ENCODE measurements at regions not wholly inside any gene's neighbourhood (a gene's known extent, or its start where the extent isn't known, plus 50 kb on each side); places are given as distances from the start of the nearest gene placed in this dataset.

GRCh38 chr18:75518007-75518406 lies 90.5 kb upstream of the SMIM21 start:
- DNase-seq: no peak

- no peak for DNase-seq
These were observed 89.8 kb upstream of the SMIM21 start for GRCh38 chr18:75517286-75517685.

- no peak for DNase-seq
These were observed 80.1 kb upstream of the SMIM21 start for GRCh38 chr18:75507636-75508035.

- DNase-seq: no peak
These were observed 79.4 kb upstream of the SMIM21 start for GRCh38 chr18:75506913-75507312.

GRCh38 chr18:75504469-75504868 lies 77.0 kb upstream of the SMIM21 start:
- no peak for DNase-seq

GRCh38 chr18:75503615-75504014 lies 76.1 kb upstream of the SMIM21 start:
- no peak for DNase-seq

- no peak for DNase-seq
These were observed 74.8 kb upstream of the SMIM21 start for GRCh38 chr18:75502286-75502685.

- no peak for DNase-seq
These were observed 73.0 kb upstream of the SMIM21 start for GRCh38 chr18:75500545-75500944.

- DNase-seq: no peak
These were observed 70.2 kb upstream of the SMIM21 start for GRCh38 chr18:75497576-75498235.

- DNase-seq: no peak
These were observed 68.6 kb upstream of the SMIM21 start for GRCh38 chr18:75496151-75496550.

GRCh38 chr18:75492852-75493251 lies 65.3 kb upstream of the SMIM21 start:
- DNase-seq: no peak

- DNase-seq: no peak
These were observed 63.9 kb upstream of the SMIM21 start for GRCh38 chr18:75491361-75491760.

GRCh38 chr18:75489493-75490190 lies 62.1 kb upstream of the SMIM21 start:
- no peak for DNase-seq

- no peak for DNase-seq
These were observed 56.2 kb upstream of the SMIM21 start for GRCh38 chr18:75483662-75484061.

- no peak for DNase-seq
These were observed 55.4 kb upstream of the SMIM21 start for GRCh38 chr18:75482880-75483279.

- no peak for DNase-seq
These were observed 53.0 kb upstream of the SMIM21 start for GRCh38 chr18:75480487-75480886.

- peak in 1 of 2 donors; percentile 65 for DNase-seq
These were observed 51.7 kb upstream of the SMIM21 start for GRCh38 chr18:75478996-75479880.

GRCh38 chr18:75477900-75478299 lies 50.4 kb upstream of the SMIM21 start:
- no peak for DNase-seq

Data from hippocampal formation (tissue), 2 donors.